ENCODE measurements at regions not wholly inside any gene's neighbourhood (a gene's known extent, or its start where the extent isn't known, plus 50 kb on each side); places are given as distances from the start of the nearest gene placed in this dataset.

GRCh38 chr22:22042009-22042408 lies 59.4 kb upstream of the TOP3B start:
- Histone ChIP-seq H2AFZ (ENCODE audit: insufficient read depth, low read length, poor library complexity) (no peak overlapping the region), H4K8ac (ENCODE audit: low read depth, low read length) (no peak overlapping the region), H2BK12ac (ENCODE audit: low read length) (no peak overlapping the region), H4K12ac (ENCODE audit: low read depth, low read length) (no peak overlapping the region), H3K27me3 (ENCODE audit: insufficient read depth, low read length) (no peaks in the 10 kb centered on the region), H3K18ac (ENCODE audit: low read length) (no peak overlapping the region), H3K4me3 (ENCODE audit: low read depth, low read length) (no peak overlapping the region), H3K9me3 (ENCODE audit: insufficient read depth, low read depth, low read length) (no peaks in the 10 kb centered on the region), H3K36me3 (ENCODE audit: control insufficient read depth in 1 of 2, insufficient read depth in 2 of 2, low read length in 2 of 2) (no peaks in the 10 kb centered on the region), H3K79me2 (ENCODE audit: control insufficient read depth, insufficient read depth, low read length, poor library complexity) (no peaks in the 10 kb centered on the region), H3K4ac (ENCODE audit: low read depth, low read length) (no peak overlapping the region), H3K79me1 (ENCODE audit: low read length) (no peaks in the 10 kb centered on the region), H3K14ac (ENCODE audit: low read length) (no peak overlapping the region), H3K23ac (ENCODE audit: low read length) (no peak overlapping the region), H2BK5ac (ENCODE audit: low read depth, low read length, poor library complexity) (no peak overlapping the region), H3K27ac (ENCODE audit: low read depth, low read length) (no peak overlapping the region), H2AK5ac (ENCODE audit: low read length) (no peak overlapping the region), H3K4me2 (ENCODE audit: low read length) (no peak overlapping the region), H4K91ac (ENCODE audit: low read depth, low read length) (no peak overlapping the region), H2BK120ac (ENCODE audit: insufficient read depth, low read length, poor library complexity) (no peak overlapping the region), H3K4me1 (ENCODE audit: control insufficient read depth in 1 of 2, insufficient read depth in 2 of 2, low read length in 2 of 2) (no peaks in the 10 kb centered on the region), H3K9ac (ENCODE audit: low read length) (no peak overlapping the region)
- DNase-seq: no peak
- no CpG with 5 or more reads among the region's 1 CpG for WGBS (ENCODE audit: extremely low coverage, insufficient coverage, insufficient read length)

GRCh38 chr22:22040908-22041307 lies 58.3 kb upstream of the TOP3B start:
- H3K79me1 ChIP-seq (ENCODE audit: low read length): no peaks in the 10 kb centered on the region
- H3K36me3 ChIP-seq (ENCODE audit: control insufficient read depth in 1 of 2, insufficient read depth in 2 of 2, low read length in 2 of 2): no peaks in the 10 kb centered on the region
- no peaks in the 10 kb centered on the region for H3K79me2 ChIP-seq (ENCODE audit: control insufficient read depth, insufficient read depth, low read length, poor library complexity)
- no peak overlapping the region for H3K9ac ChIP-seq (ENCODE audit: low read length)
- H2BK5ac ChIP-seq (ENCODE audit: low read depth, low read length, poor library complexity): no peak overlapping the region
- H2AFZ ChIP-seq (ENCODE audit: insufficient read depth, low read length, poor library complexity): no peak overlapping the region
- H4K91ac ChIP-seq (ENCODE audit: low read depth, low read length): no peak overlapping the region
- no peaks in the 10 kb centered on the region for H3K9me3 ChIP-seq (ENCODE audit: insufficient read depth, low read depth, low read length)
- H3K27me3 ChIP-seq (ENCODE audit: insufficient read depth, low read length): no peaks in the 10 kb centered on the region
- H2BK12ac ChIP-seq (ENCODE audit: low read length): no peak overlapping the region
- H3K4ac ChIP-seq (ENCODE audit: low read depth, low read length): no peak overlapping the region
- H2AK5ac ChIP-seq (ENCODE audit: low read length): no peak overlapping the region
- no peak overlapping the region for H3K14ac ChIP-seq (ENCODE audit: low read length)
- H2BK120ac ChIP-seq (ENCODE audit: insufficient read depth, low read length, poor library complexity): no peak overlapping the region
- no peak overlapping the region for H3K4me3 ChIP-seq (ENCODE audit: low read depth, low read length)
- no peak overlapping the region for H3K23ac ChIP-seq (ENCODE audit: low read length)
- H4K12ac ChIP-seq (ENCODE audit: low read depth, low read length): no peak overlapping the region
- H3K18ac ChIP-seq (ENCODE audit: low read length): no peak overlapping the region
- no peak for DNase-seq
- no peak overlapping the region for H4K8ac ChIP-seq (ENCODE audit: low read depth, low read length)
- H3K4me1 ChIP-seq (ENCODE audit: control insufficient read depth in 1 of 2, insufficient read depth in 2 of 2, low read length in 2 of 2): no peaks in the 10 kb centered on the region
- no peak overlapping the region for H3K27ac ChIP-seq (ENCODE audit: low read depth, low read length)
- H3K4me2 ChIP-seq (ENCODE audit: low read length): no peak overlapping the region

- Histone ChIP-seq H2AFZ (ENCODE audit: insufficient read depth, low read length, poor library complexity) (no peak overlapping the region), H3K4me3 (ENCODE audit: low read depth, low read length) (no peak overlapping the region), H3K36me3 (ENCODE audit: control insufficient read depth in 1 of 2, insufficient read depth in 2 of 2, low read length in 2 of 2) (no peaks in the 10 kb centered on the region), H3K79me1 (ENCODE audit: low read length) (no peaks in the 10 kb centered on the region), H2BK120ac (ENCODE audit: insufficient read depth, low read length, poor library complexity) (no peak overlapping the region), H3K18ac (ENCODE audit: low read length) (no peak overlapping the region), H3K4ac (ENCODE audit: low read depth, low read length) (no peak overlapping the region), H3K27ac (ENCODE audit: low read depth, low read length) (no peak overlapping the region), H4K12ac (ENCODE audit: low read depth, low read length) (no peak overlapping the region), H3K23ac (ENCODE audit: low read length) (no peak overlapping the region), H3K4me2 (ENCODE audit: low read length) (no peak overlapping the region), H4K91ac (ENCODE audit: low read depth, low read length) (no peak overlapping the region), H3K9me3 (ENCODE audit: insufficient read depth, low read depth, low read length) (no peaks in the 10 kb centered on the region), H2BK12ac (ENCODE audit: low read length) (no peak overlapping the region), H3K27me3 (ENCODE audit: insufficient read depth, low read length) (no peaks in the 10 kb centered on the region), H4K8ac (ENCODE audit: low read depth, low read length) (no peak overlapping the region), H3K9ac (ENCODE audit: low read length) (no peak overlapping the region), H3K4me1 (ENCODE audit: control insufficient read depth in 1 of 2, insufficient read depth in 2 of 2, low read length in 2 of 2) (no peaks in the 10 kb centered on the region), H2AK5ac (ENCODE audit: low read length) (no peak overlapping the region), H3K79me2 (ENCODE audit: control insufficient read depth, insufficient read depth, low read length, poor library complexity) (no peaks in the 10 kb centered on the region), H3K14ac (ENCODE audit: low read length) (no peak overlapping the region), H2BK5ac (ENCODE audit: low read depth, low read length, poor library complexity) (no peak overlapping the region)
- no CpG with 5 or more reads among the region's 3 CpGs for WGBS (ENCODE audit: extremely low coverage, insufficient coverage, insufficient read length)
- DNase-seq: peak in 1 of 2 donors; percentile 20
Observed at GRCh38 chr22:22040472-22040871, 57.9 kb upstream of the TOP3B start.

GRCh38 chr22:22039286-22040074 lies 56.9 kb upstream of the TOP3B start:
- no peak overlapping the region for H2AK5ac ChIP-seq (ENCODE audit: low read length)
- no peaks in the 10 kb centered on the region for H3K4me1 ChIP-seq (ENCODE audit: control insufficient read depth in 1 of 2, insufficient read depth in 2 of 2, low read length in 2 of 2)
- no peaks in the 10 kb centered on the region for H3K79me2 ChIP-seq (ENCODE audit: control insufficient read depth, insufficient read depth, low read length, poor library complexity)
- no peak overlapping the region for H3K9ac ChIP-seq (ENCODE audit: low read length)
- no peaks in the 10 kb centered on the region for H3K79me1 ChIP-seq (ENCODE audit: low read length)
- no peak overlapping the region for H2BK5ac ChIP-seq (ENCODE audit: low read depth, low read length, poor library complexity)
- no peak overlapping the region for H3K4ac ChIP-seq (ENCODE audit: low read depth, low read length)
- DNase-seq: no peak
- H3K4me2 ChIP-seq (ENCODE audit: low read length): no peak overlapping the region
- no peak overlapping the region for H2BK120ac ChIP-seq (ENCODE audit: insufficient read depth, low read length, poor library complexity)
- no peak overlapping the region for H3K27ac ChIP-seq (ENCODE audit: low read depth, low read length)
- H3K18ac ChIP-seq (ENCODE audit: low read length): no peak overlapping the region
- no peaks in the 10 kb centered on the region for H3K36me3 ChIP-seq (ENCODE audit: control insufficient read depth in 1 of 2, insufficient read depth in 2 of 2, low read length in 2 of 2)
- H4K8ac ChIP-seq (ENCODE audit: low read depth, low read length): no peak overlapping the region
- no peak overlapping the region for H3K14ac ChIP-seq (ENCODE audit: low read length)
- no CpG with 5 or more reads among the region's 4 CpGs for WGBS (ENCODE audit: extremely low coverage, insufficient coverage, insufficient read length)
- H2AFZ ChIP-seq (ENCODE audit: insufficient read depth, low read length, poor library complexity): no peak overlapping the region
- H2BK12ac ChIP-seq (ENCODE audit: low read length): no peak overlapping the region
- H3K9me3 ChIP-seq (ENCODE audit: insufficient read depth, low read depth, low read length): no peaks in the 10 kb centered on the region
- no peak overlapping the region for H3K23ac ChIP-seq (ENCODE audit: low read length)
- H4K12ac ChIP-seq (ENCODE audit: low read depth, low read length): no peak overlapping the region
- H3K4me3 ChIP-seq (ENCODE audit: low read depth, low read length): no peak overlapping the region
- no peak overlapping the region for H4K91ac ChIP-seq (ENCODE audit: low read depth, low read length)
- H3K27me3 ChIP-seq (ENCODE audit: insufficient read depth, low read length): no peaks in the 10 kb centered on the region

All from trophoblast cell (in vitro differentiated cells and primary cell).